SK-N-SH treated with all-trans-retinoic acid at 6 μM for 48 hours (cell line): ENCODE measurements at regions not wholly inside any gene's neighbourhood (a gene's known extent, or its start where the extent isn't known, plus 50 kb on each side); places are given as distances from the start of the nearest gene placed in this dataset.
A peak's percentile ranks its signal among the peaks of the same experiment; 100 is the strongest.

Experiments
- ATAC-seq: fragments of 200-7000 bp; cut with Tn5 transposase; 3 replicates; pipeline ENCODE4 v1.9.1; 2020; ENCODE audit warnings: mild to moderate bottlenecking, moderate library complexity
- ARNTL ChIP-seq: fragments of 450-650 bp; formaldehyde crosslinking; IDR thresholded peaks from 2 replicates; pipeline ENCODE4 v1.5.0; 2020; ENCODE audit warnings: low read depth, mild to moderate bottlenecking, moderate library complexity, borderline replicate concordance
- BACH2 ChIP-seq: fragments of 250-450 bp; sonication (Bioruptor Pico); IDR thresholded peaks from 2 replicates; pipeline ENCODE4 v1.9.0; 2021; ENCODE audit warnings: mild to moderate bottlenecking, borderline replicate concordance
- CSDC2 ChIP-seq: fragments of 250-450 bp; sonication (Bioruptor Pico); IDR thresholded peaks from 2 replicates; pipeline ENCODE4 v1.5.0; 2020; ENCODE audit warnings: mild to moderate bottlenecking, moderate library complexity
- ESRRG ChIP-seq: fragments of 250-450 bp; sonication (Bioruptor Pico); IDR thresholded peaks from 2 replicates; pipeline ENCODE4 v1.6.1; 2021; ENCODE audit warnings: mild to moderate bottlenecking
- GLIS3 ChIP-seq: fragments of 250-450 bp; sonication (Bioruptor Pico); IDR thresholded peaks from 2 replicates; pipeline ENCODE4 v1.5.0; 2020; ENCODE audit warnings: mild to moderate bottlenecking, moderate library complexity
- ISL1 ChIP-seq: fragments of 250-450 bp; sonication (Bioruptor Pico); IDR thresholded peaks from 2 replicates; pipeline ENCODE4 v2.1.2; 2022; ENCODE audit warnings: mild to moderate bottlenecking, moderate library complexity
- OSR1 ChIP-seq: fragments of 250-450 bp; sonication (Bioruptor Pico); IDR thresholded peaks from 2 replicates; pipeline ENCODE4 v1.8.0; 2022; ENCODE audit warnings: moderate library complexity, mild to moderate bottlenecking, inconsistent platforms
- PATZ1 ChIP-seq: fragments of 250-450 bp; sonication (Bioruptor Pico); IDR thresholded peaks from 2 replicates; pipeline ENCODE4 v1.8.0; 2020; ENCODE audit warnings: mild to moderate bottlenecking, moderate library complexity, borderline replicate concordance
- PPARA ChIP-seq: fragments of 250-450 bp; sonication (Bioruptor Pico); IDR thresholded peaks from 2 replicates; pipeline ENCODE4 v1.5.0; 2020; ENCODE audit warnings: mild to moderate bottlenecking, borderline replicate concordance
- RARB ChIP-seq: fragments of 250-450 bp; sonication (Bioruptor Pico); IDR thresholded peaks from 2 replicates; pipeline ENCODE4 v1.8.0; 2021; ENCODE audit warnings: mild to moderate bottlenecking, moderate library complexity
- SNAI2 ChIP-seq: fragments of 250-450 bp; sonication (Bioruptor Pico); IDR thresholded peaks from 2 replicates; pipeline ENCODE4 v1.5.0; 2020; ENCODE audit warnings: mild to moderate bottlenecking, moderate library complexity
- TCF4 ChIP-seq: fragments of 250-450 bp; sonication (Bioruptor Pico); IDR thresholded peaks from 2 replicates; pipeline ENCODE4 v1.8.0; 2021; ENCODE audit warnings: mild to moderate bottlenecking, moderate library complexity, borderline replicate concordance
- TOX ChIP-seq: fragments of 250-450 bp; sonication (Bioruptor Pico); IDR thresholded peaks from 2 replicates; pipeline ENCODE4 v1.8.0; 2021; ENCODE audit warnings: mild to moderate bottlenecking, moderate library complexity, borderline replicate concordance
- TSHZ2 ChIP-seq: fragments of 250-450 bp; sonication (Bioruptor Pico); IDR thresholded peaks from 2 replicates; pipeline ENCODE4 v1.5.0; 2020; ENCODE audit warnings: mild to moderate bottlenecking, moderate library complexity
- ZC3H10 ChIP-seq: fragments of 250-450 bp; sonication (Bioruptor Pico); IDR thresholded peaks from 2 replicates; pipeline ENCODE4 v1.5.1; 2021; ENCODE audit warnings: mild to moderate bottlenecking, moderate library complexity
- ZFP3 ChIP-seq: fragments of 250-450 bp; sonication (Bioruptor Pico); IDR thresholded peaks from 2 replicates; pipeline ENCODE4 v1.5.0; 2020; ENCODE audit warnings: mild to moderate bottlenecking, moderate library complexity
- ZFP30 ChIP-seq: fragments of 450-650 bp; formaldehyde crosslinking; IDR thresholded peaks from 2 replicates; pipeline ENCODE4 v1.5.0; 2022; ENCODE audit warnings: mild to moderate bottlenecking, moderate library complexity
- ZNF565 ChIP-seq: fragments of 450-650 bp; formaldehyde crosslinking; conservative IDR thresholded peaks from 2 replicates; pipeline ENCODE4 v1.5.0; 2020; ENCODE audit warnings: low read depth, mild to moderate bottlenecking, moderate library complexity
- ZNF70 ChIP-seq: fragments of 450-650 bp; formaldehyde crosslinking; IDR thresholded peaks from 2 replicates; pipeline ENCODE4 v1.5.0; 2020; ENCODE audit warnings: mild to moderate bottlenecking, moderate library complexity
- ZNF8 ChIP-seq: fragments of 450-650 bp; formaldehyde crosslinking; IDR thresholded peaks from 2 replicates; pipeline ENCODE4 v1.5.0; 2020; ENCODE audit warnings: mild to moderate bottlenecking, moderate library complexity
- TF ChIP-seq, protein P1 (sequence below): fragments of 250-450 bp; sonication (Bioruptor Pico); IDR thresholded peaks from 2 replicates; pipeline ENCODE4 v1.8.0; 2021; ENCODE audit warnings: low read depth, mild to moderate bottlenecking, moderate library complexity, borderline replicate concordance
- TF ChIP-seq, protein P2 (sequence below): fragments of 250-450 bp; sonication (Bioruptor Pico); IDR thresholded peaks from 2 replicates; pipeline ENCODE4 v1.5.1; 2020; ENCODE audit warnings: low read depth, mild to moderate bottlenecking, moderate library complexity
- TF ChIP-seq, protein P3 (sequence below): fragments of 250-450 bp; sonication (Bioruptor Pico); IDR thresholded peaks from 2 replicates; pipeline ENCODE4 v1.5.1; 2021; ENCODE audit warnings: mild to moderate bottlenecking, moderate library complexity

DNA sequence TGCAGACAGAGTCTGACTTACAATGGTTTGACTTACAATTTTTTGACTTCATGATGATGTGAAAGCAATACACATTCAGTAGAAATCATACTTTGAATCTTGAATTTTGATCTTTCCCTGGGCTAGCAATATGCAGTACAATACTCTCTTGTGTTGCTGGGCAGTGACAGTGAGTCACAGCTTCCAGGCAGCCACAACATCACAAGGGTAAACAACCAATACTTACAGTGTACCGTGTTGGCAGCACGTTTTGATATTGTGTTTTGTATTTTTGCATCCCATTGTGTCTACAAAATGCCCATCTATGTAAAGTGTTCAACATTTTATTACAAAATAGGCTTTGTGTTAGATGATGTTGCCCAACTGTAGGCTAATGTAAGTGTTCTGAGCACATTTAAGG is 150.9 kb downstream of the NTMT2 start:
- ATAC-seq = peak; percentile 91
- no peak for TF ChIP-seq ZNF565 (CRISPR knock-in tag)
- TF ChIP-seq ZNF70 (CRISPR knock-in tag) = no peak
- TF ChIP-seq, protein P1, sequence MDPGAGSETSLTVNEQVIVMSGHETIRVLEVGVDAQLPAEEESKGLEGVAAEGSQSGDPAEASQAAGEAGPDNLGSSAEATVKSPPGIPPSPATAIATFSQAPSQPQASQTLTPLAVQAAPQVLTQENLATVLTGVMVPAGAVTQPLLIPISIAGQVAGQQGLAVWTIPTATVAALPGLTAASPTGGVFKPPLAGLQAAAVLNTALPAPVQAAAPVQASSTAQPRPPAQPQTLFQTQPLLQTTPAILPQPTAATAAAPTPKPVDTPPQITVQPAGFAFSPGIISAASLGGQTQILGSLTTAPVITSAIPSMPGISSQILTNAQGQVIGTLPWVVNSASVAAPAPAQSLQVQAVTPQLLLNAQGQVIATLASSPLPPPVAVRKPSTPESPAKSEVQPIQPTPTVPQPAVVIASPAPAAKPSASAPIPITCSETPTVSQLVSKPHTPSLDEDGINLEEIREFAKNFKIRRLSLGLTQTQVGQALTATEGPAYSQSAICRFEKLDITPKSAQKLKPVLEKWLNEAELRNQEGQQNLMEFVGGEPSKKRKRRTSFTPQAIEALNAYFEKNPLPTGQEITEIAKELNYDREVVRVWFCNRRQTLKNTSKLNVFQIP (CRISPR knock-in tag) = no peak; the same call in 1 of the 2 replicates
- no peak for TF ChIP-seq PATZ1 (CRISPR knock-in tag)
- no peak for TF ChIP-seq ESRRG
- no peak for TF ChIP-seq BACH2
- TF ChIP-seq PPARA (CRISPR knock-in tag) = no peak
- no peak for TF ChIP-seq ZNF8 (CRISPR knock-in tag)
- TF ChIP-seq, protein P2, sequence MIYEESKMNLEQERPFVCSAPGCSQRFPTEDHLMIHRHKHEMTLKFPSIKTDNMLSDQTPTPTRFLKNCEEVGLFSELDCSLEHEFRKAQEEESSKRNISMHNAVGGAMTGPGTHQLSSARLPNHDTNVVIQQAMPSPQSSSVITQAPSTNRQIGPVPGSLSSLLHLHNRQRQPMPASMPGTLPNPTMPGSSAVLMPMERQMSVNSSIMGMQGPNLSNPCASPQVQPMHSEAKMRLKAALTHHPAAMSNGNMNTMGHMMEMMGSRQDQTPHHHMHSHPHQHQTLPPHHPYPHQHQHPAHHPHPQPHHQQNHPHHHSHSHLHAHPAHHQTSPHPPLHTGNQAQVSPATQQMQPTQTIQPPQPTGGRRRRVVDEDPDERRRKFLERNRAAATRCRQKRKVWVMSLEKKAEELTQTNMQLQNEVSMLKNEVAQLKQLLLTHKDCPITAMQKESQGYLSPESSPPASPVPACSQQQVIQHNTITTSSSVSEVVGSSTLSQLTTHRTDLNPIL = no peak
- no peak for TF ChIP-seq OSR1 (CRISPR knock-in tag)
- TF ChIP-seq TOX (CRISPR knock-in tag) = no peak
- no peak for TF ChIP-seq TSHZ2 (CRISPR knock-in tag)
- TF ChIP-seq CSDC2 = no peak
- TF ChIP-seq ZFP3 (CRISPR knock-in tag) = no peak
- TF ChIP-seq ZC3H10 (CRISPR knock-in tag) = no peak
- no peak for TF ChIP-seq TCF4 (CRISPR knock-in tag)
- TF ChIP-seq ZFP30 = no peak

GRCh38 chr1:170301596-170301995 is 155.8 kb downstream of the NTMT2 start:
- TF ChIP-seq TCF4 (CRISPR knock-in tag) = no peak
- no peak for TF ChIP-seq GLIS3 (CRISPR knock-in tag)
- no peak for TF ChIP-seq ZC3H10 (CRISPR knock-in tag)
- TF ChIP-seq SNAI2 (CRISPR knock-in tag) = no peak
- no peak for TF ChIP-seq ARNTL (CRISPR knock-in tag)
- no peak for TF ChIP-seq ZNF70 (CRISPR knock-in tag)
- TF ChIP-seq RARB (CRISPR knock-in tag) = no peak
- no peak for TF ChIP-seq ZFP3 (CRISPR knock-in tag)
- no peak for TF ChIP-seq PPARA (CRISPR knock-in tag)
- TF ChIP-seq ISL1 (CRISPR knock-in tag) = no peak
- TF ChIP-seq TOX (CRISPR knock-in tag) = no peak
- TF ChIP-seq PATZ1 (CRISPR knock-in tag) = no peak
- TF ChIP-seq ZNF565 (CRISPR knock-in tag) = no peak
- no peak for TF ChIP-seq ZNF8 (CRISPR knock-in tag)
- no peak for TF ChIP-seq OSR1 (CRISPR knock-in tag)
- TF ChIP-seq BACH2 = no peak
- TF ChIP-seq, protein P3, sequence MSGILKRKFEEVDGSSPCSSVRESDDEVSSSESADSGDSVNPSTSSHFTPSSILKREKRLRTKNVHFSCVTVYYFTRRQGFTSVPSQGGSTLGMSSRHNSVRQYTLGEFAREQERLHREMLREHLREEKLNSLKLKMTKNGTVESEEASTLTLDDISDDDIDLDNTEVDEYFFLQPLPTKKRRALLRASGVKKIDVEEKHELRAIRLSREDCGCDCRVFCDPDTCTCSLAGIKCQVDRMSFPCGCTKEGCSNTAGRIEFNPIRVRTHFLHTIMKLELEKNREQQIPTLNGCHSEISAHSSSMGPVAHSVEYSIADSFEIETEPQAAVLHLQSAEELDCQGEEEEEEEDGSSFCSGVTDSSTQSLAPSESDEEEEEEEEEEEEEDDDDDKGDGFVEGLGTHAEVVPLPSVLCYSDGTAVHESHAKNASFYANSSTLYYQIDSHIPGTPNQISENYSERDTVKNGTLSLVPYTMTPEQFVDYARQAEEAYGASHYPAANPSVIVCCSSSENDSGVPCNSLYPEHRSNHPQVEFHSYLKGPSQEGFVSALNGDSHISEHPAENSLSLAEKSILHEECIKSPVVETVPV (CRISPR knock-in tag) = no peak
- no peak for TF ChIP-seq ZFP30
- TF ChIP-seq CSDC2 = no peak
- no peak for ATAC-seq
